SKM-1 (cell line): ENCODE measurements at regions not wholly inside any gene's neighbourhood (a gene's known extent, or its start where the extent isn't known, plus 50 kb on each side); places are given as distances from the start of the nearest gene placed in this dataset.
A peak's percentile ranks its signal among the peaks of the same experiment; 100 is the strongest.
"Not testable (repeated sequence)": the region's sequence is repeated elsewhere in the genome, so short reads cannot be mapped to it uniquely, and the experiment has no call there.

Experiments used
- DNase-seq: peaks from one replicate; lab custom pipeline; 2025; ENCODE audit not compliant: unreplicated experiment; lab: John Stamatoyannopoulos, UW

DNA sequence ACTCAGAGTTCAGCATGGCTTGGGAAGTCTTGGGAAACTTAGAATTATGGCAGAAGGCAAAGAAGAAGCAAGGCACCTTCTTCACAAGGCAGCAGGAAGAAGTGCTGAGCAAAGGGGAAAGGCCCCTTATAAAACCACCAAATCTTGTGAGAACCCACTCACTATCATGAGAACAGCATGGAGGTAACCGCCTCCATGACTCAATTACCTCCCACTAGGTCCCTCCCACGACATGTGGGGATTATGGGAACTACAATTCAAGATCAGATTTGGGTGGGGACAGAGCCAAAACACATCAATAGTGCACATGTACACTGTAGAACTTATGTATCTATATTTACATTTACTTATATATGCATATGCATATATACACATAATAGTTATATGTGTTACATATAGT, 565.3 kb upstream of the NR2F2 start:
- DNase-seq: no peak

GRCh38 chr15:95770196-95770595, 560.3 kb upstream of the NR2F2 start:
- DNase-seq: no peak

- DNase-seq: no peak
Measured at GRCh38 chr15:95772982-95773381, 557.5 kb upstream of the NR2F2 start.

DNA sequence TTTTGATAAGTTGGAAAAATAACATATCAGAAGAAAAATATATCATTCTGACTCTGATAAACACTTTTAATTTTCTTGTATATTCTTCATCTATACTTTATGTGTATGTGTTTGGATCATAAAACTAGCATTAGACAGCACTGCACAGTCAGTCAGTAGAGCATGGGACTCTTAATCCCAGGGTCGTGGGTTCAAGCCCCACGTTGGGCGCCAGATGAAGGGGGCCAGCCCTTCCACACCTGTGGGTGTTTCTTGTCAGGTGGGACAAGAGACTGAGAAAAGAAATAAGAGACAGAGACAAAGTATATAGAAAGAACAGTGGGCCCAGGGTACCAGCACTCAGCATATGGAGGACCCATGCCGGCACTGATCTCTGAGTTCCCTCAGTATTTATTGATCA, 546.0 kb upstream of the NR2F2 start:
- DNase-seq: no peak

DNA sequence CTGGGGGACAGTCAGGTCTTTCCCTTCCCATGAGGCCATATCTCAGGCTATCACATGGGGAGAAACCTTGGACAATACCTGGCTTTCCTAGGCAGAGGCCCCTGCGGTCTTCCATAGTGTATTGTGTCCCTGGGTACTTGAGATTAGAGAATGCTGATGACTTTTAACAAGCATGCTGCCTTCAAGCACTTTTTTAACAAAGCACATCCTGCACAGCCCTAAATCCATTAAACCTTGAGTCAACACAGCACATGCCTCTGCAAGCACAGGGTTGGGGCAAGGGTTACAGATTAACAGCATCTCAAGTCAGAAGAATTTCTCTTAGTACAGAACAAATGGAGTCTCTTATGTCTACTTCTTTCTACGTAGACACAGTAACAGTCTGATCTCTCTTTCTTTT, 545.2 kb upstream of the NR2F2 start:
- not testable (repeated sequence) for DNase-seq

DNA sequence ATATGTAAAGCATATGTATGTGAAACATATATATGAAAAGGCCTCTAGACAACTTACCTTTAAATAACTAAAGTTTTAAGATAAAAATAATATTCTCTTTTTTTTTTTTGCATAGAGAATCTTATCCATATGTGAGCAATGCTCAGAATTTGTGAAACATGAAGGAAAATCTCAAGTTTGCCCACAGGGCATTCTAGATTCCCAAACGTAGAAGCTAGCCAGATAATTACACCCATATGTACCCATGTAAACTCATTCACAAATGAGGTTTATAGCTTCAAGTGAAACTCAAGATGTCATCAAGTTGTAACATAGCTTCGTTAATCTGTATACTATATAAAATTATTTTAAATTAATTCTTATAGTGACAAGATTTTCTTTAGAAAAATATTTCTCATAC, 537.3 kb upstream of the NR2F2 start:
- no peak for DNase-seq

- DNase-seq: no peak
Measured at GRCh38 chr15:95795386-95795785, 535.1 kb upstream of the NR2F2 start.

DNA sequence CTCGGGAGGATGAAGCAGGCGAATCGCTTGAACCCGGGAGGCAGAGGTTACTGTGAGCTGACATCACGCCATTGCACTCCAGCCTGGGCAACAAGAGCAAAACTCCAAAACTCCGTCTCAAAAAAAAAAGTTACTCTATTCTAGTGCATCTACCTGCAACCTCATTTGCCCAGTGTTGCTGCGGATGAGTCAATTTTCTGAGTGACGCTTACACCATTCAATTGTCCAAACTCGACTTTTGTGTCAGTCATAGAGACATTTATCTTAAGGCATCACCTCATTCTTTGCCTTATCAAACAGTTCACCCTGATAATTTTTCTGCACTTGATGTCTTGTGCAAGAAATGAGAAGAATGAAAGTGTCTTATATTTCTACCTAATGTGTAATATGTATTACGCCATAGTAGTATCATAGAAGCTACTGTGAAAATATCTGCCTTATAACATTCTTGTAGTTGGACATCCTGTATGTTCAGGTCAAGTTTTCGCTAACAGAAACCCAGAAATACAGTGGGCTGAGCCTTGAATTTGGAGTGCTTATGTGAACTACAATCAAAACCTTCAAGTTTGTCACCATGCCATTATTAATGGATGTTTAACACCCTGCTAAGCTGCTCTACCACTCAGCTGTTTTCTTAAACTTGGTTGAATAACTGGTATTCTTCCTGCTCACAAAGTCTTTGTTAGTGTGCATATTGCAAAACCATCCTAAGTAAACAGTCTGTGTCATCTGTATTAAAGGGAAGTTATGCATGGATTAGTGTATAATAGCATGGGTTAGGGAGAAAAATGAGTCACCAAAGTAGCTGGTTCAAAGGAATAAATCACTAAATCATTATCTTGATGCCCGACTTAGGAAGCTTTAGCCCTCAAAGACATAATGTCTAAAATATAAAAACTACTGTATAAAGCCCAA, 531.0 kb upstream of the NR2F2 start:
- no peak for DNase-seq

GRCh38 chr15:95804484-95804883, 526.0 kb upstream of the NR2F2 start:
- DNase-seq: no peak

DNA sequence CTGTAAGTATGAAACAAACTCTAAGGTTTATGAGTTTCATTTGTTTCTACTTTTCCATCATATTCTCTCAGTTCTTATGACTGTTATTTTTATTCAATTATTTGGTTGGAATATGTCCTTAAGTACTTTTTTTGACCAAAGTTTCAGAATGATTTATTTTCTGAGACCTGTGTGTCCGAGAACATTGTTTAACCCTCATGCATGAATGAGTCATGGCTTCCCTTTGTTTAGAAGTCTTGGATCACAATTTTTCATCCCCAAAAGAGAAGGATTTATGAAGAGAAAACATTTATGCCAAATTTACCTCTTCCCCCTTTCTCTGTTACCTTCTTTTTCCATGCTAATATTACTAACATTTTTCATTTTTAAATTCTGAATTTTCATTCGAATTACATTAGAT, 518.0 kb upstream of the NR2F2 start:
- DNase-seq: no peak

DNA sequence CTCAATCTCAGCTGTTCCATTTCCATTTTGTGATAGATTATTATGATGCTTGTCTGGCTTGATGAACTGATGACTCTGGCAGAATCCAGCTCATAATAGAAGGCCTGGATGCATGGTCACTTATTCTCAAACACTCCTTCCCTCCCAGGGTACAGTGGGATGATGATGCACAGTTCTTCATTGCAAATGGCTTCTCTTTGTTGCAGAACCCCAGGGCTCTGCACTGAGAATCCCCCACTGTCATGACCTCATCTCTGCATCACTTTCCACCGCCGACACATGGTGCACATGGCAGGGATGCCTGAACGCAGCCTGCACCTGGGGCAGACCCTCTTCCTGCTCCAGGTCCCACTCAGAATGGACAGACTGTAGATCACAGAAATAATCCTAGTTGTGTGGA, 515.6 kb upstream of the NR2F2 start:
- DNase-seq: no peak

DNA sequence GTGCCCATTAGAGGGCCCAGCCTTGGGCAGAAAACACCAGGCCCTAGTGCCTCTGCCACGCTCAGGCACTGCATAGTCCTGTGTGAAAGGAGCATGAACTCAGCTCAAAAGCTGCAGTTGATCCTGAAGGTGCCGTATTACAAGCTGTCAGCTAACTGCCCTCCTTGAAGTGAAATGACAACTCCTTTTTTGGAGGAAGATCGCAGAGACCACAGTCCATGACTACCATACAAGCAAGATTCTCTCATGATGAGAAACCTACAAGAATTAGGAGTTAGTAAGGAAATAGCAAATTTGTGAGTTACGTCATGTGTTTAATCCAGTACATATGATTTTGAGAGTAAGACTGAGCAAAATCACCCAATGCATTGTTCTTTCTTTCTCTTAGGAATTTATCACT, 513.9 kb upstream of the NR2F2 start:
- DNase-seq: no peak

DNA sequence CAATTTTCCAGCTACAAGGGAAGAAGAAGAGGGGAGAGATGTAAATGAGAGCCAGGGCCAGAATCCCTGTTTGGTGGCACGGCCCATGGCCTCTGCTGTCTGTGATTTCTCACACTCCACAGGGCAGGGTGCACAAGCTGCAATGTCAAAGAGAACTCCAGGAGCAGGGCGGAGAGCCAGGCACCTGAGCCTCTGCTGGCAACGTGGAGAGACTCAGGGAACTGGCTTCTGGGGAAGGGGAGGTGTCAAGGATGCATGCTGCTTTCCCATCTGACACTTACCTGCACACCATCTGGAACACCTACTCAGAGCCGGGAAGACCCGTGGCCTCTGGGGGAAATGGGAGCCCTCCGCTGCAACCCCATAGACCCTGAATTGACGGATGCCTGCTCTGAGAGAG, 507.5 kb upstream of the NR2F2 start:
- no peak for DNase-seq

- DNase-seq: no peak
Measured at GRCh38 chr15:95825208-95825607, 505.3 kb upstream of the NR2F2 start.

- DNase-seq: no peak
Measured at GRCh38 chr15:95825671-95826411, 504.7 kb upstream of the NR2F2 start.

GRCh38 chr15:95826412-95827195, 503.9 kb upstream of the NR2F2 start:
- DNase-seq: no peak

DNA sequence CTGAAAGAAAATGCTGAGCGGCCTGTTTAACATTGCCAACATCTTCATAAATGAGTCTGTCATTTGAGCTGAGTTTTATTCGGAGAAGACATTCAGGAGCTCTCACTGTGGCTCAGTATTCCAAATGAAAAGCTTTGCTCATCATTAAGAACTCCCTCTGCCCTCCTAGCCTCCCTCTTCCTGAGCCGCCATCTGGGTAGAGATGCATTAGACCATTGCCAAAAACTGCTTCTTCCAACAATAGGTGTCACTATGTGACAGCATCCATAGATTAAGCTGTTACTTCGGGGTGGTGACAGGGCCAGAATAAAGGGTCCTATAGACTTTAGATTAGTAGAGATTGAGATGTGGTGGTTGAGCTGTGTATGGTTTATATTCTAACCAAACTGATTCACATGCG, 501.4 kb upstream of the NR2F2 start:
- no peak for DNase-seq

- no peak for DNase-seq
Measured at GRCh38 chr15:95830281-95830680, 500.2 kb upstream of the NR2F2 start.

GRCh38 chr15:95832668-95833067, 497.8 kb upstream of the NR2F2 start:
- no peak for DNase-seq

DNA sequence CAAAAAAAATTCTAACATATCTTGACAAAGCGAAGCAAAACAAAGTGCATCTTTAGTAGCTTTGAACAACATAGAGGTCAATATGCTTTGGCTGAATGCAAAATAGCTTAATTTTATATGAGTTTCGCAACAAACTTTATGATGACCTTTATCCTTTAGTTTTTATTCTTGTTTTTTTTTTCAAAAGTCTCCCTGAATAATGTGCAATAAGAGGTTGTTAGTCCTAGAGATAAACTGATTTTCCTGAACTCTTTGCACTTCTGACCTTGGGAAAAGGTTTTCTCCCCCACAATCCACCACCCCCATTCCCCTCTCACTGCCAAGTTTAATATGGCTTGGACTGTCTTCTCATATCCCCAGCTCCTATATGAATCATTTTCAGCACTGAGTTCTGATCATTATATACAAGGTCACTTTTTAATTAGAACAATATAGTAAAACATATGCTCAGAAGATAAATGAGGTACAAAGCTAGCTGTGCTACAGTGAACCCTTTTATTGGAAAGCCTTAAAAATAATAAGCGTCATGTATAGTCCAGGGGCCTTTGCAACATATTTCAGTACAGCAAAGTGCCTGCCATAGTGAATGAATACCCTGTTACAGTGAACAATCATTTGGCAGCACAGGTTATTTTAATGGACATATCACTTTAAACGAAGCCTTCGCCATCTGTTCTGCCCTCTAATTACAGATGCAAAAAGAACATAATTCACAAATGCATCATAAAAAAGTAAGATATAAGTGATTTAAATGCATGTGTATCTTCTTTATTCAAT, 496.3 kb upstream of the NR2F2 start:
- no peak for DNase-seq

DNA sequence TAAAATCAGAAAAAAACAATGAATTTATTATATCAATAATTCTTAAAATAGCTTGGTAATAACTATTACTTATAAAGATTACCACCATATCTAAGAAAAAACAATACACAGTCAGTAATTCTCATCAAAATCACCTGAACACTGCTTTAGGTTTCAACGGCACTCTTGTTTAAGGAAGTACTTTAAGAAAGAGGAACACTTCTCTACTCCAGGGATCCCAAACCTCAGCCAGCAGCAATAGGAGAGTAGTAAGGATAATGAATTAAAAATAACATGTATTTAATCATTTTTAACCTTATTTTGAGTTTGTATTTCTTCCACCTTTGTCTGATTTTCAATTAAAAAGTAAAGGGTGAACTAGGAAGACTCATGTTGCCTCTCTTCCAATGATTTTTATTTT, 494.0 kb upstream of the NR2F2 start:
- peak; percentile 9 for DNase-seq
